CD8-positive, alpha-beta memory T cell (primary cell): ENCODE measurements at regions not wholly inside any gene's neighbourhood (a gene's known extent, or its start where the extent isn't known, plus 50 kb on each side); places are given as distances from the start of the nearest gene placed in this dataset.

ENCODE experiments used
- CTCF ChIA-PET: fragments of 350-600 bp; sonication (Branson Sonifier 250); formaldehyde crosslinking; loops from one replicate; lab custom pipeline; 2021; ENCODE audit warnings: antibody characterized with exemption; lab: Charles Lee
- POLR2A ChIA-PET: fragments of 350-600 bp; sonication (Branson Sonifier 250); formaldehyde crosslinking; loops from one replicate; lab custom pipeline; 2021; ENCODE audit warnings: antibody characterized with exemption; lab: Charles Lee
- DNase-seq, 5 donors: peaks; one replicate each; pipeline versions ENCODE4 v3.0.0 to v3.0.0-alpha.2; 2020 to 2022; ENCODE audit warnings: mixed read lengths in 1 of 5
- H3K27ac ChIP-seq: one replicate; pipeline ENCODE4 v1.7.0; 2013; ENCODE audit warnings: low read depth, mild to moderate bottlenecking, low read length, moderate library complexity
- H3K27me3 ChIP-seq: 2 replicates; pipeline ENCODE4 v1.7.0; 2013; ENCODE audit warnings: low read length, mild to moderate bottlenecking; ENCODE audit not compliant: insufficient read depth, poor library complexity, severe bottlenecking
- H3K36me3 ChIP-seq: 2 replicates; pipeline ENCODE4 v1.7.0; 2013; ENCODE audit warnings: mild to moderate bottlenecking, low read length, moderate library complexity; ENCODE audit not compliant: insufficient read depth
- H3K4me1 ChIP-seq: 2 replicates; pipeline ENCODE4 v1.7.0; 2013; ENCODE audit warnings: mild to moderate bottlenecking, low read length, moderate library complexity; ENCODE audit not compliant: insufficient read depth
- H3K4me3 ChIP-seq: 2 replicates; pipeline ENCODE4 v1.7.0; 2013; ENCODE audit warnings: mild to moderate bottlenecking, low read length
- H3K9me3 ChIP-seq: 2 replicates; pipeline ENCODE4 v1.7.0; 2013; ENCODE audit warnings: mild to moderate bottlenecking, low read length
- H3K27ac Mint-ChIP-seq, 8 donors: one replicate each; pipeline ENCODE4 v1.8.0; 2020 to 2021; ENCODE audit warnings: mixed read lengths in 8 of 8, mild to moderate bottlenecking in 6 of 8, inconsistent platforms in 3 of 8, moderate library complexity in 3 of 8
- H3K27me3 Mint-ChIP-seq, 2 donors: one replicate each; pipeline ENCODE4 v1.8.0; 2020 to 2021; ENCODE audit warnings: mixed read lengths in 2 of 2, mild to moderate bottlenecking in 1 of 2, moderate library complexity in 1 of 2
- H3K36me3 Mint-ChIP-seq, 3 donors: one replicate each; pipeline ENCODE4 v1.8.0; 2020 to 2021; ENCODE audit warnings: mixed read lengths in 3 of 3, inconsistent platforms in 1 of 3, mild to moderate bottlenecking in 1 of 3
- H3K4me1 Mint-ChIP-seq, 3 donors: one replicate each; pipeline ENCODE4 v1.8.0; 2020 to 2021; ENCODE audit warnings: mixed read lengths in 3 of 3, inconsistent platforms in 1 of 3, mild to moderate bottlenecking in 1 of 3
- H3K4me3 Mint-ChIP-seq, 7 donors: one replicate each; pipeline ENCODE4 v1.8.0; 2020 to 2021; ENCODE audit warnings: mixed read lengths in 7 of 7, mild to moderate bottlenecking in 6 of 7, moderate library complexity in 4 of 7, inconsistent platforms in 2 of 7
- H3K9me3 Mint-ChIP-seq, 5 donors: one replicate each; pipeline ENCODE4 v1.8.0; 2020 to 2022; ENCODE audit warnings: mixed read lengths in 5 of 5, mild to moderate bottlenecking in 3 of 5, moderate library complexity in 2 of 5, inconsistent platforms in 1 of 5

GRCh38 chr13:105984236-105984635 lies 551.2 kb downstream of the EFNB2 start:
- Histone ChIP-seq H3K9me3 (no peaks in the 10 kb centered on the region), H3K27me3 (no peaks in the 10 kb centered on the region), H3K36me3 (no peaks in the 10 kb centered on the region), H3K4me3 (no peak overlapping the region), H3K4me1 (no peaks in the 10 kb centered on the region), H3K27ac (no peak overlapping the region)
- Mint-ChIP-seq H3K4me3 (no peak overlapping the region), H3K36me3 (no peaks in the 10 kb centered on the region), H3K4me1 (no peaks in the 10 kb centered on the region), H3K27me3 (no peaks in the 10 kb centered on the region), H3K9me3 (peaks cover 0 to 8% (median 0%) of the 10 kb centered on the region in 5 donors), H3K27ac (no peak overlapping the region)
- ChIA-PET CTCF (no interaction called here), POLR2A (no interaction called here)
- no peak for DNase-seq

- no peaks in the 10 kb centered on the region for H3K4me1 ChIP-seq
- H3K4me3 ChIP-seq, result no peak overlapping the region
- POLR2A ChIA-PET, result no interaction called here
- H3K36me3 ChIP-seq, result no peaks in the 10 kb centered on the region
- DNase-seq, result no peak
- H3K27ac ChIP-seq, result no peak overlapping the region
- Mint-ChIP-seq H3K4me1 (no peaks in the 10 kb centered on the region), H3K4me3 (no peak overlapping the region), H3K36me3 (no peaks in the 10 kb centered on the region), H3K9me3 (peaks cover 0 to 7% (median 2%) of the 10 kb centered on the region in 5 donors), H3K27ac (no peak overlapping the region), H3K27me3 (no peaks in the 10 kb centered on the region)
- H3K9me3 ChIP-seq, result no peaks in the 10 kb centered on the region
- no peaks in the 10 kb centered on the region for H3K27me3 ChIP-seq
- CTCF ChIA-PET, result no interaction called here
Measured at GRCh38 chr13:105982219-105982930, 553.1 kb downstream of the EFNB2 start.

GRCh38 chr13:105979131-105980011 lies 556.1 kb downstream of the EFNB2 start:
- Histone ChIP-seq H3K27me3 (no peaks in the 10 kb centered on the region), H3K27ac (no peak overlapping the region), H3K4me3 (no peak overlapping the region), H3K4me1 (no peaks in the 10 kb centered on the region), H3K9me3 (no peaks in the 10 kb centered on the region), H3K36me3 (no peaks in the 10 kb centered on the region)
- no peak overlapping the region for H3K4me3 Mint-ChIP-seq
- CTCF ChIA-PET, result no interaction called here
- no peaks in the 10 kb centered on the region for H3K4me1 Mint-ChIP-seq
- H3K27me3 Mint-ChIP-seq, result no peaks in the 10 kb centered on the region
- H3K36me3 Mint-ChIP-seq, result no peaks in the 10 kb centered on the region
- no peak overlapping the region for H3K27ac Mint-ChIP-seq
- no peak for DNase-seq
- H3K9me3 Mint-ChIP-seq, result peaks cover 0 to 6% (median 2%) of the 10 kb centered on the region in 5 donors
- POLR2A ChIA-PET, result no interaction called here

- H3K36me3 Mint-ChIP-seq, result no peaks in the 10 kb centered on the region
- CTCF ChIA-PET, result no interaction called here
Measured at GRCh38 chr13:105974380-105974779, 561.1 kb downstream of the EFNB2 start.

GRCh38 chr13:105972811-105973590 lies 562.5 kb downstream of the EFNB2 start:
- H3K27me3 ChIP-seq, result no peaks in the 10 kb centered on the region
- Mint-ChIP-seq H3K27me3 (no peaks in the 10 kb centered on the region), H3K27ac (no peak overlapping the region), H3K36me3 (no peaks in the 10 kb centered on the region), H3K4me1 (no peaks in the 10 kb centered on the region), H3K4me3 (no peak overlapping the region), H3K9me3 (peaks cover 0 to 6% (median 2%) of the 10 kb centered on the region in 5 donors)
- no peak overlapping the region for H3K4me3 ChIP-seq
- DNase-seq, result no peak
- no peaks in the 10 kb centered on the region for H3K4me1 ChIP-seq
- no peaks in the 10 kb centered on the region for H3K36me3 ChIP-seq
- H3K9me3 ChIP-seq, result no peaks in the 10 kb centered on the region
- H3K27ac ChIP-seq, result no peak overlapping the region
- ChIA-PET CTCF (no interaction called here), POLR2A (no interaction called here)

More at GRCh38 chr13:105974380-105974779, 561.1 kb downstream of the EFNB2 start:
- no peak for DNase-seq
- Mint-ChIP-seq H3K4me3 (no peak overlapping the region), H3K4me1 (no peaks in the 10 kb centered on the region), H3K9me3 (peaks cover 0 to 6% (median 2%) of the 10 kb centered on the region in 5 donors), H3K27ac (no peak overlapping the region), H3K27me3 (no peaks in the 10 kb centered on the region)
- Histone ChIP-seq H3K27ac (no peak overlapping the region), H3K36me3 (no peaks in the 10 kb centered on the region), H3K27me3 (no peaks in the 10 kb centered on the region), H3K4me1 (no peaks in the 10 kb centered on the region), H3K4me3 (no peak overlapping the region), H3K9me3 (no peaks in the 10 kb centered on the region)
- POLR2A ChIA-PET, result no interaction called here

- Mint-ChIP-seq H3K27me3 (peaks cover 0 to under 1% of the 10 kb centered on the region in 2 donors), H3K36me3 (no peaks in the 10 kb centered on the region), H3K4me3 (no peak overlapping the region), H3K27ac (no peak overlapping the region), H3K4me1 (no peaks in the 10 kb centered on the region), H3K9me3 (peaks cover 0 to 3% (median 0%) of the 10 kb centered on the region in 5 donors)
- no peaks in the 10 kb centered on the region for H3K27me3 ChIP-seq
- no peaks in the 10 kb centered on the region for H3K9me3 ChIP-seq
- ChIA-PET POLR2A (no interaction called here), CTCF (no interaction called here)
- no peaks in the 10 kb centered on the region for H3K4me1 ChIP-seq
- no peak for DNase-seq
- H3K27ac ChIP-seq, result no peak overlapping the region
- H3K4me3 ChIP-seq, result no peak overlapping the region
- H3K36me3 ChIP-seq, result no peaks in the 10 kb centered on the region
Measured at GRCh38 chr13:105972306-105972721, 563.1 kb downstream of the EFNB2 start.

GRCh38 chr13:105971738-105972137 lies 563.7 kb downstream of the EFNB2 start:
- CTCF ChIA-PET, result no interaction called here
- Histone ChIP-seq H3K4me1 (no peaks in the 10 kb centered on the region), H3K9me3 (no peaks in the 10 kb centered on the region), H3K27ac (no peak overlapping the region), H3K4me3 (no peak overlapping the region), H3K27me3 (no peaks in the 10 kb centered on the region), H3K36me3 (no peaks in the 10 kb centered on the region)
- no peak for DNase-seq
- no peak overlapping the region for H3K4me3 Mint-ChIP-seq
- no peaks in the 10 kb centered on the region for H3K4me1 Mint-ChIP-seq
- H3K27ac Mint-ChIP-seq, result no peak overlapping the region
- POLR2A ChIA-PET, result no interaction called here
- H3K9me3 Mint-ChIP-seq, result peaks cover 0 to 3% (median 0%) of the 10 kb centered on the region in 5 donors
- peaks cover 0 to 1% of the 10 kb centered on the region in 2 donors for H3K27me3 Mint-ChIP-seq
- no peaks in the 10 kb centered on the region for H3K36me3 Mint-ChIP-seq
